Neural cell (in vitro differentiated cells): ENCODE measurements at regions not wholly inside any gene's neighbourhood (a gene's known extent, or its start where the extent isn't known, plus 50 kb on each side); places are given as distances from the start of the nearest gene placed in this dataset.

Source experiments
- H2AFZ ChIP-seq: fragments of 200-600, 300-800 bp; sonication (generic), shearing (Covaris generic); 2 replicates; pipeline ENCODE4 v1.6.0; 2014; ENCODE audit warnings: low read depth, mild to moderate bottlenecking, antibody characterized with exemption, low read length, moderate library complexity
- H3F3A ChIP-seq: fragments of 200-600 bp; shearing (Covaris generic); 2 replicates; pipeline ENCODE4 v1.6.1; 2016; ENCODE audit warnings: mild to moderate bottlenecking, moderate library complexity, mixed read lengths, antibody characterized with exemption, low read length; ENCODE audit not compliant: insufficient read depth, poor library complexity, severe bottlenecking
- H3K27ac ChIP-seq: fragments of 200-600, 300-800 bp; sonication (generic), shearing (Covaris generic); 2 replicates; pipeline ENCODE4 v1.5.1; 2014; ENCODE audit warnings: mild to moderate bottlenecking, low read length, moderate library complexity
- H3K27me3 ChIP-seq: fragments of 300-800, 200-600 bp; sonication (generic), shearing (Covaris generic); 2 replicates; pipeline ENCODE4 v1.6.0; 2014; ENCODE audit warnings: mild to moderate bottlenecking, low read depth, low read length, moderate library complexity; ENCODE audit not compliant: insufficient read depth
- H3K36me3 ChIP-seq: fragments of 300-800, 200-600 bp; sonication (generic), shearing (Covaris generic); 2 replicates; pipeline ENCODE4 v1.5.1; 2014; ENCODE audit warnings: mild to moderate bottlenecking, antibody characterized with exemption, low read length, moderate library complexity; ENCODE audit not compliant: insufficient read depth
- H3K4me2 ChIP-seq: fragments of 300-800, 200-600 bp; sonication (generic), shearing (Covaris generic); 2 replicates; pipeline ENCODE4 v1.6.0; 2014; ENCODE audit warnings: mild to moderate bottlenecking, low read length
- H3K4me3 ChIP-seq: fragments of 300-800, 200-600 bp; sonication (generic), shearing (Covaris generic); 2 replicates; pipeline ENCODE4 v1.5.1; 2014; ENCODE audit warnings: mild to moderate bottlenecking, low read length, moderate library complexity
- H3K79me2 ChIP-seq: fragments of 200-600 bp; shearing (Covaris generic); replicated peaks from 2 replicates; pipeline ENCODE4 v1.6.0; 2014; ENCODE audit warnings: mild to moderate bottlenecking, low read length, moderate library complexity; ENCODE audit not compliant: insufficient read depth
- H3K9ac ChIP-seq: fragments of 300-800, 200-600 bp; sonication (generic), shearing (Covaris generic); 2 replicates; pipeline ENCODE4 v1.6.1; 2016; ENCODE audit warnings: mild to moderate bottlenecking, low read length, mixed read lengths
- H3K9me2 ChIP-seq: fragments of 200-600 bp; shearing (Covaris generic); 2 replicates; pipeline ENCODE4 v1.6.1; 2016; ENCODE audit warnings: mild to moderate bottlenecking, low read length, mixed read lengths; ENCODE audit not compliant: insufficient read depth
- H3K9me3 ChIP-seq: fragments of 200-600, 300-800 bp; sonication (generic), shearing (Covaris generic); 2 replicates; pipeline ENCODE4 v1.6.1; 2016; ENCODE audit warnings: mild to moderate bottlenecking, mixed run types, low read length, moderate library complexity, mixed read lengths
- H4K20me1 ChIP-seq: fragments of 200-600 bp; shearing (Covaris generic); 2 replicates; pipeline ENCODE4 v1.6.1; 2016; ENCODE audit warnings: mild to moderate bottlenecking, mixed run types; ENCODE audit not compliant: insufficient read depth
- EP300 ChIP-seq: fragments of 450-650 bp; conservative IDR thresholded peaks from 2 replicates; pipeline ENCODE4 v1.6.1; 2014; ENCODE audit warnings: antibody characterized with exemption, mild to moderate bottlenecking, moderate library complexity; ENCODE audit not compliant: poor library complexity, severe bottlenecking
- EZH2 ChIP-seq: fragments of 200-600, 300-800 bp; shearing (Covaris generic), sonication (generic); IDR thresholded peaks from 2 replicates; pipeline ENCODE4 v1.6.1; 2014; ENCODE audit warnings: antibody characterized with exemption, low read length, borderline replicate concordance, mild to moderate bottlenecking; ENCODE audit not compliant: insufficient read depth, poor library complexity, severe bottlenecking
- MXI1 ChIP-seq: fragments of 450-650 bp; conservative IDR thresholded peaks from 2 replicates; pipeline ENCODE4 v1.6.1; 2014; ENCODE audit warnings: antibody characterized with exemption, mild to moderate bottlenecking; ENCODE audit not compliant: poor library complexity, severe bottlenecking
- POLR2AphosphoS5 ChIP-seq: IDR thresholded peaks from 2 replicates; pipeline ENCODE4 v1.6.1; 2012
- RAD21 ChIP-seq: fragments of 450-650 bp; conservative IDR thresholded peaks from 2 replicates; pipeline ENCODE4 v1.6.1; 2014; ENCODE audit warnings: antibody characterized with exemption, mild to moderate bottlenecking, moderate library complexity
- SMC3 ChIP-seq: fragments of 450-650 bp; conservative IDR thresholded peaks from 2 replicates; pipeline ENCODE4 v1.6.1; 2014; ENCODE audit warnings: antibody characterized with exemption, mild to moderate bottlenecking, moderate library complexity; ENCODE audit not compliant: poor library complexity
- TAF1 ChIP-seq: IDR thresholded peaks from 2 replicates; pipeline ENCODE4 v1.6.1; 2012; ENCODE audit warnings: low read depth
- TF ChIP-seq, protein P1 (sequence below): IDR thresholded peaks from 2 replicates; pipeline ENCODE4 v1.6.1; 2012; ENCODE audit warnings: borderline replicate concordance
- TF ChIP-seq, protein P2 (sequence below): fragments of 450-650 bp; IDR thresholded peaks from 2 replicates; pipeline ENCODE4 v1.5.1; 2014; ENCODE audit warnings: antibody characterized with exemption, mild to moderate bottlenecking, moderate library complexity; ENCODE audit not compliant: poor library complexity, severe bottlenecking

DNA sequence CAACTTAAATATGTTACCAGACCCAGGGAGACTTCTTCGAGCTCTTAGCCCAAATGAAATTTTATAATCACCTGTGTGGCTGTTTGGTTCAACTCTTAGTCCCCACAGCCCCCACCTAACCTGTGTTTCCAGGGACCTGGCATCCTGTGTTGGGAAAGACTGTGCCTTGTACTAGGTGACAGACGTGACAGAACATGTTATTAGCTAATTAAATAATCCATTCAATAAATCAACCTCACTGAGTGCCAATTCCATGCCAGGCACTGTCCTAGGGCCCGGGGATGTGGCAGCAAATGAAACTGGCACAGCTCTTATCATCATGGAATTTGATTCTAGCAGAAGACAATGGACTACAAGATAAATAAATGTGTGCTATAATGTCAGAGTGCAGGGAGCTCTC, 431.9 kb downstream of the MIAT start:
- no peaks in the 10 kb centered on the region for H3K27me3 ChIP-seq
- no peaks in the 10 kb centered on the region for H3K9me3 ChIP-seq
- TF ChIP-seq EP300 (no peak), POLR2AphosphoS5 (no peak), MXI1 (no peak), RAD21 (no peak), TAF1 (no peak), SMC3 (no peak), EZH2 (no peak)
- TF ChIP-seq, protein P1, sequence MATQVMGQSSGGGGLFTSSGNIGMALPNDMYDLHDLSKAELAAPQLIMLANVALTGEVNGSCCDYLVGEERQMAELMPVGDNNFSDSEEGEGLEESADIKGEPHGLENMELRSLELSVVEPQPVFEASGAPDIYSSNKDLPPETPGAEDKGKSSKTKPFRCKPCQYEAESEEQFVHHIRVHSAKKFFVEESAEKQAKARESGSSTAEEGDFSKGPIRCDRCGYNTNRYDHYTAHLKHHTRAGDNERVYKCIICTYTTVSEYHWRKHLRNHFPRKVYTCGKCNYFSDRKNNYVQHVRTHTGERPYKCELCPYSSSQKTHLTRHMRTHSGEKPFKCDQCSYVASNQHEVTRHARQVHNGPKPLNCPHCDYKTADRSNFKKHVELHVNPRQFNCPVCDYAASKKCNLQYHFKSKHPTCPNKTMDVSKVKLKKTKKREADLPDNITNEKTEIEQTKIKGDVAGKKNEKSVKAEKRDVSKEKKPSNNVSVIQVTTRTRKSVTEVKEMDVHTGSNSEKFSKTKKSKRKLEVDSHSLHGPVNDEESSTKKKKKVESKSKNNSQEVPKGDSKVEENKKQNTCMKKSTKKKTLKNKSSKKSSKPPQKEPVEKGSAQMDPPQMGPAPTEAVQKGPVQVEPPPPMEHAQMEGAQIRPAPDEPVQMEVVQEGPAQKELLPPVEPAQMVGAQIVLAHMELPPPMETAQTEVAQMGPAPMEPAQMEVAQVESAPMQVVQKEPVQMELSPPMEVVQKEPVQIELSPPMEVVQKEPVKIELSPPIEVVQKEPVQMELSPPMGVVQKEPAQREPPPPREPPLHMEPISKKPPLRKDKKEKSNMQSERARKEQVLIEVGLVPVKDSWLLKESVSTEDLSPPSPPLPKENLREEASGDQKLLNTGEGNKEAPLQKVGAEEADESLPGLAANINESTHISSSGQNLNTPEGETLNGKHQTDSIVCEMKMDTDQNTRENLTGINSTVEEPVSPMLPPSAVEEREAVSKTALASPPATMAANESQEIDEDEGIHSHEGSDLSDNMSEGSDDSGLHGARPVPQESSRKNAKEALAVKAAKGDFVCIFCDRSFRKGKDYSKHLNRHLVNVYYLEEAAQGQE, result no peak
- TF ChIP-seq, protein P2, sequence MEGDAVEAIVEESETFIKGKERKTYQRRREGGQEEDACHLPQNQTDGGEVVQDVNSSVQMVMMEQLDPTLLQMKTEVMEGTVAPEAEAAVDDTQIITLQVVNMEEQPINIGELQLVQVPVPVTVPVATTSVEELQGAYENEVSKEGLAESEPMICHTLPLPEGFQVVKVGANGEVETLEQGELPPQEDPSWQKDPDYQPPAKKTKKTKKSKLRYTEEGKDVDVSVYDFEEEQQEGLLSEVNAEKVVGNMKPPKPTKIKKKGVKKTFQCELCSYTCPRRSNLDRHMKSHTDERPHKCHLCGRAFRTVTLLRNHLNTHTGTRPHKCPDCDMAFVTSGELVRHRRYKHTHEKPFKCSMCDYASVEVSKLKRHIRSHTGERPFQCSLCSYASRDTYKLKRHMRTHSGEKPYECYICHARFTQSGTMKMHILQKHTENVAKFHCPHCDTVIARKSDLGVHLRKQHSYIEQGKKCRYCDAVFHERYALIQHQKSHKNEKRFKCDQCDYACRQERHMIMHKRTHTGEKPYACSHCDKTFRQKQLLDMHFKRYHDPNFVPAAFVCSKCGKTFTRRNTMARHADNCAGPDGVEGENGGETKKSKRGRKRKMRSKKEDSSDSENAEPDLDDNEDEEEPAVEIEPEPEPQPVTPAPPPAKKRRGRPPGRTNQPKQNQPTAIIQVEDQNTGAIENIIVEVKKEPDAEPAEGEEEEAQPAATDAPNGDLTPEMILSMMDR, result no peak
- no peak overlapping the region for H2AFZ ChIP-seq
- no peaks in the 10 kb centered on the region for H3K9me2 ChIP-seq
- H4K20me1 ChIP-seq, result no peaks in the 10 kb centered on the region
- no peak overlapping the region for H3K4me3 ChIP-seq
- H3K27ac ChIP-seq, result no peak overlapping the region
- H3K4me2 ChIP-seq, result no peak overlapping the region
- no peaks in the 10 kb centered on the region for H3K79me2 ChIP-seq
- no peaks in the 10 kb centered on the region for H3K36me3 ChIP-seq
- no peak overlapping the region for H3K9ac ChIP-seq
- no peaks in the 10 kb centered on the region for H3F3A ChIP-seq

DNA sequence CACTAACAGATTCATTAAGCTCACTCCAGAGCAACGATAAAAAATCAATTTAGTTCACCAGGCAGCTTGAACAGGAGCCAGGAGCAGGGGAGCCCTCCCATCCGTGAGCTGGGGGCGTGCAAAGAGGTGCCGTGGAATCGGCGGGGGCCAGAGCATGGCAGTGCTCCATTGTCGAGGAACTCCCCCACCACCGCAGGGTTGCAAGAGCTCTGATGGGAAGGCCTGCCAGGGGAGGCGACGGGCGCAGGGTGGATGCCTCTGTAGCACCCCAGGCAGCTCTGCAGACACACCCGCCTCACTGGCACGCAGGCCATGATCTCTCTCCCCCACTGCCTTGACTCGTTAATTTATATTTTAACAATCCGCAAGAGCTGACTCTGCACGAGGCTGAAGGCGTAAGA, 433.2 kb downstream of the MIAT start:
- Histone ChIP-seq H3K79me2 (no peaks in the 10 kb centered on the region), H3K4me3 (no peak overlapping the region), H3F3A (no peaks in the 10 kb centered on the region), H3K36me3 (no peaks in the 10 kb centered on the region), H3K4me2 (no peak overlapping the region), H3K9me3 (no peaks in the 10 kb centered on the region), H2AFZ (no peak overlapping the region), H3K9ac (no peak overlapping the region), H3K27me3 (no peaks in the 10 kb centered on the region), H3K9me2 (no peaks in the 10 kb centered on the region), H3K27ac (no peak overlapping the region), H4K20me1 (no peaks in the 10 kb centered on the region)
- no peak for TF ChIP-seq TAF1
- TF ChIP-seq EP300, result no peak

DNA sequence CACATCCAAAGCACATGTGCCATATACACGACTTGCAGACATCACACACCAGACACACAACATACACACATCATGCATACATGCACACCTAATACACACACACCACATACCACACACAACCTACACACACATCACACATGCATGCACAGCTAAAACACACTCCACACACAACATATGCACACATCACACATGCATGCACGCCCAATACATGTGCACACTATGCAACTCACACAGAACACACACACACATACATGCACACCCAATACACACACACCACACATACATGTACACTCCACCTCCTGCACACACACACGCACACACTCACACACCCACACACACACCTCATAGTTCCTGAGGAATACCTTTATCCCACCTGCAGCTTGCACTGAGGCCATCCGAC, 436.0 kb downstream of the MIAT start:
- H4K20me1 ChIP-seq, result no peaks in the 10 kb centered on the region
- H2AFZ ChIP-seq, result no peak overlapping the region
- H3K4me3 ChIP-seq, result no peak overlapping the region
- no peaks in the 10 kb centered on the region for H3K9me3 ChIP-seq
- H3F3A ChIP-seq, result no peaks in the 10 kb centered on the region
- H3K4me2 ChIP-seq, result no peak overlapping the region
- H3K27ac ChIP-seq, result no peak overlapping the region
- H3K27me3 ChIP-seq, result no peaks in the 10 kb centered on the region
- no peaks in the 10 kb centered on the region for H3K9me2 ChIP-seq
- H3K79me2 ChIP-seq, result no peaks in the 10 kb centered on the region
- TF ChIP-seq, protein P2, result no peak
- no peak for TF ChIP-seq SMC3
- no peak for TF ChIP-seq EZH2
- TF ChIP-seq MXI1, result no peak
- no peak for TF ChIP-seq POLR2AphosphoS5
- no peak for TF ChIP-seq TAF1
- TF ChIP-seq, protein P1, result no peak
- TF ChIP-seq RAD21, result no peak
- no peak for TF ChIP-seq EP300
- no peak overlapping the region for H3K9ac ChIP-seq
- H3K36me3 ChIP-seq, result no peaks in the 10 kb centered on the region
